ENCODE measurements at regions not wholly inside any gene's neighbourhood (a gene's known extent, or its start where the extent isn't known, plus 50 kb on each side); places are given as distances from the start of the nearest gene placed in this dataset.

DNA sequence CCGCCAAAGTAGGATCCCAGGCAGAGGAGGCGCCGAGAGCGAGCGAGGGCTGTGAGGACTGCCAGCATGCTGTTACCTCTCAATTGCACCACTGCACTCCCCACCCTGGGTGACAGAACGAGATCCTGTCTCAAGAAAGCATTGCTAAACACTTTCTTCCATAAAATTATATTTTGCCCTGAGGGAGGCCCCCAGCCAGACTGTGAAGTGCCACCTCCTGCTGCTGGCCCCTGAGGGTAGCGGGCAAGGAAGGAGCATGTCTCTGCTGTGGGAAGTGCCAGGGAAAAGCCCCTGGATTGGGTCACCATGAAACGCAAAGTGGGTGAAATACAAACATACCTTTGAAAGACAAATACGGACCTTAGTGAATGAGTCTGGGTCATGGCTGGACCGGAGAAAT lies 78.0 kb upstream of the AMZ2 start (continued):
- TF ChIP-seq, protein P1, sequence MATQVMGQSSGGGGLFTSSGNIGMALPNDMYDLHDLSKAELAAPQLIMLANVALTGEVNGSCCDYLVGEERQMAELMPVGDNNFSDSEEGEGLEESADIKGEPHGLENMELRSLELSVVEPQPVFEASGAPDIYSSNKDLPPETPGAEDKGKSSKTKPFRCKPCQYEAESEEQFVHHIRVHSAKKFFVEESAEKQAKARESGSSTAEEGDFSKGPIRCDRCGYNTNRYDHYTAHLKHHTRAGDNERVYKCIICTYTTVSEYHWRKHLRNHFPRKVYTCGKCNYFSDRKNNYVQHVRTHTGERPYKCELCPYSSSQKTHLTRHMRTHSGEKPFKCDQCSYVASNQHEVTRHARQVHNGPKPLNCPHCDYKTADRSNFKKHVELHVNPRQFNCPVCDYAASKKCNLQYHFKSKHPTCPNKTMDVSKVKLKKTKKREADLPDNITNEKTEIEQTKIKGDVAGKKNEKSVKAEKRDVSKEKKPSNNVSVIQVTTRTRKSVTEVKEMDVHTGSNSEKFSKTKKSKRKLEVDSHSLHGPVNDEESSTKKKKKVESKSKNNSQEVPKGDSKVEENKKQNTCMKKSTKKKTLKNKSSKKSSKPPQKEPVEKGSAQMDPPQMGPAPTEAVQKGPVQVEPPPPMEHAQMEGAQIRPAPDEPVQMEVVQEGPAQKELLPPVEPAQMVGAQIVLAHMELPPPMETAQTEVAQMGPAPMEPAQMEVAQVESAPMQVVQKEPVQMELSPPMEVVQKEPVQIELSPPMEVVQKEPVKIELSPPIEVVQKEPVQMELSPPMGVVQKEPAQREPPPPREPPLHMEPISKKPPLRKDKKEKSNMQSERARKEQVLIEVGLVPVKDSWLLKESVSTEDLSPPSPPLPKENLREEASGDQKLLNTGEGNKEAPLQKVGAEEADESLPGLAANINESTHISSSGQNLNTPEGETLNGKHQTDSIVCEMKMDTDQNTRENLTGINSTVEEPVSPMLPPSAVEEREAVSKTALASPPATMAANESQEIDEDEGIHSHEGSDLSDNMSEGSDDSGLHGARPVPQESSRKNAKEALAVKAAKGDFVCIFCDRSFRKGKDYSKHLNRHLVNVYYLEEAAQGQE (IDR thresholded peaks at IDR 0.05; ENCODE audit: low read depth, low read length): no peak
- TF ChIP-seq RCOR1 (IDR thresholded peaks at IDR 0.05; ENCODE audit: low read length) (no peak), FOSL2 (IDR thresholded peaks at IDR 0.05; ENCODE audit: borderline replicate concordance, low read depth) (no peak), SIN3A (IDR thresholded peaks at IDR 0.05; ENCODE audit: borderline replicate concordance, low read depth, low read length) (no peak), NFIC (IDR thresholded peaks at IDR 0.05; ENCODE audit: borderline replicate concordance) (no peak), EZH2phosphoT487 (IDR thresholded peaks at IDR 0.05; ENCODE audit: borderline replicate concordance, low read depth) (no peak), RAD21 (IDR thresholded peaks at IDR 0.05; ENCODE audit: low read length) (no peak)
- TF ChIP-seq, protein P2, sequence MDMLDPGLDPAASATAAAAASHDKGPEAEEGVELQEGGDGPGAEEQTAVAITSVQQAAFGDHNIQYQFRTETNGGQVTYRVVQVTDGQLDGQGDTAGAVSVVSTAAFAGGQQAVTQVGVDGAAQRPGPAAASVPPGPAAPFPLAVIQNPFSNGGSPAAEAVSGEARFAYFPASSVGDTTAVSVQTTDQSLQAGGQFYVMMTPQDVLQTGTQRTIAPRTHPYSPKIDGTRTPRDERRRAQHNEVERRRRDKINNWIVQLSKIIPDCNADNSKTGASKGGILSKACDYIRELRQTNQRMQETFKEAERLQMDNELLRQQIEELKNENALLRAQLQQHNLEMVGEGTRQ (IDR thresholded peaks at IDR 0.05; ENCODE audit: borderline replicate concordance, low read depth, low read length): no peak
- TF ChIP-seq, protein P3, sequence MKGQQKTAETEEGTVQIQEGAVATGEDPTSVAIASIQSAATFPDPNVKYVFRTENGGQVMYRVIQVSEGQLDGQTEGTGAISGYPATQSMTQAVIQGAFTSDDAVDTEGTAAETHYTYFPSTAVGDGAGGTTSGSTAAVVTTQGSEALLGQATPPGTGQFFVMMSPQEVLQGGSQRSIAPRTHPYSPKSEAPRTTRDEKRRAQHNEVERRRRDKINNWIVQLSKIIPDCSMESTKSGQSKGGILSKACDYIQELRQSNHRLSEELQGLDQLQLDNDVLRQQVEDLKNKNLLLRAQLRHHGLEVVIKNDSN (IDR thresholded peaks at IDR 0.05; ENCODE audit: borderline replicate concordance, low read depth): no peak
- TF ChIP-seq, protein P4, sequence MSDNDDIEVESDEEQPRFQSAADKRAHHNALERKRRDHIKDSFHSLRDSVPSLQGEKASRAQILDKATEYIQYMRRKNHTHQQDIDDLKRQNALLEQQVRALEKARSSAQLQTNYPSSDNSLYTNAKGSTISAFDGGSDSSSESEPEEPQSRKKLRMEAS (IDR thresholded peaks at IDR 0.05; ENCODE audit: low read depth): no peak

DNA sequence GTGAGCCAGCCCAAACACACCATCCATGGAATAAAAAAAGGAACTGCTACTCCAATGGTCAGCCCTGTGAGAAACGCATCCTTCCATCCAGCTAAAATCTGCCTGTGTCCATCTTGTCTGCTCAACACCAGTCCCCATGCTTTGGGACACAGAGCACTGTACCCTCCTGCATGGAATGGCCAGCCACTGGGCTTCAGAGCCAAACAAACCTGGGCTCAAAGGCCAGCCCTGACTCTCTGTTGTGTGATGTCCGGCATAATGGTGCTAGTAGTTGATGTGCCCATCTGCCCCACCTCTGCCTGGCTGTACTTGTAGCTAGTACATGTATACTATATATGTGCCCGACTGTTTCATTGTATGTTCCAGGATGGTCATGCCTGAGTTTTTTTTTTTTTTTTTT lies 77.6 kb upstream of the AMZ2 start:
- Histone ChIP-seq H3K27me3 (ENCODE audit: insufficient read depth) (no peaks in the 10 kb centered on the region), H3K4me3 (ENCODE audit: low read depth in 2 of 2, low read length in 1 of 2) (no peak overlapping the region), H4K20me1 (ENCODE audit: insufficient read depth) (no peaks in the 10 kb centered on the region), H3K9me2 (no peaks in the 10 kb centered on the region), H3K36me3 (replicated peaks in 1 of 2; ENCODE audit: control insufficient read depth in 1 of 2, insufficient read depth in 2 of 2, low read length in 1 of 2) (no peaks in the 10 kb centered on the region), H3K9ac (no peak overlapping the region), H3K27ac (ENCODE audit: low read depth in 2 of 2, low read length in 1 of 2) (no peak overlapping the region), H3F3A (replicated peaks; ENCODE audit: insufficient read depth) (no peaks in the 10 kb centered on the region), H2AFZ (ENCODE audit: low read depth) (no peak overlapping the region), H3K79me2 (ENCODE audit: insufficient read depth) (no peaks in the 10 kb centered on the region), H3K4me1 (ENCODE audit: control insufficient read depth in 1 of 2, insufficient read depth in 2 of 2, low read depth in 1 of 2, low read length in 1 of 2) (no peaks in the 10 kb centered on the region), H3K9me3 (no peaks in the 10 kb centered on the region), H3K4me2 (no peak overlapping the region)
- 68% methylated on average over 3 of the region's 3 CpGs for WGBS (ENCODE audit: low lambda C conversion rate)
- DNase-seq: no peak
- CTCF ChIA-PET: interaction anchor here (0.9 to 9.3 kb wide), 4 partner anchors 13 to 444 kb away, joined by 3 to 194 read pairs (median 30); no protein-coding TSS in a partner anchor
- POLR2A ChIA-PET: no interaction called here
- TF ChIP-seq YY1 (IDR thresholded peaks at IDR 0.05; ENCODE audit: low read depth): no peak
- TF ChIP-seq, protein P5, sequence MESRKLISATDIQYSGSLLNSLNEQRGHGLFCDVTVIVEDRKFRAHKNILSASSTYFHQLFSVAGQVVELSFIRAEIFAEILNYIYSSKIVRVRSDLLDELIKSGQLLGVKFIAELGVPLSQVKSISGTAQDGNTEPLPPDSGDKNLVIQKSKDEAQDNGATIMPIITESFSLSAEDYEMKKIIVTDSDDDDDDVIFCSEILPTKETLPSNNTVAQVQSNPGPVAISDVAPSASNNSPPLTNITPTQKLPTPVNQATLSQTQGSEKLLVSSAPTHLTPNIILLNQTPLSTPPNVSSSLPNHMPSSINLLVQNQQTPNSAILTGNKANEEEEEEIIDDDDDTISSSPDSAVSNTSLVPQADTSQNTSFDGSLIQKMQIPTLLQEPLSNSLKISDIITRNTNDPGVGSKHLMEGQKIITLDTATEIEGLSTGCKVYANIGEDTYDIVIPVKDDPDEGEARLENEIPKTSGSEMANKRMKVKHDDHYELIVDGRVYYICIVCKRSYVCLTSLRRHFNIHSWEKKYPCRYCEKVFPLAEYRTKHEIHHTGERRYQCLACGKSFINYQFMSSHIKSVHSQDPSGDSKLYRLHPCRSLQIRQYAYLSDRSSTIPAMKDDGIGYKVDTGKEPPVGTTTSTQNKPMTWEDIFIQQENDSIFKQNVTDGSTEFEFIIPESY (IDR thresholded peaks at IDR 0.05; ENCODE audit: borderline replicate concordance, low read depth): no peak

All from SK-N-SH (cell line).